ENCODE measurements at regions not wholly inside any gene's neighbourhood (a gene's known extent, or its start where the extent isn't known, plus 50 kb on each side); places are given as distances from the start of the nearest gene placed in this dataset.

DNA sequence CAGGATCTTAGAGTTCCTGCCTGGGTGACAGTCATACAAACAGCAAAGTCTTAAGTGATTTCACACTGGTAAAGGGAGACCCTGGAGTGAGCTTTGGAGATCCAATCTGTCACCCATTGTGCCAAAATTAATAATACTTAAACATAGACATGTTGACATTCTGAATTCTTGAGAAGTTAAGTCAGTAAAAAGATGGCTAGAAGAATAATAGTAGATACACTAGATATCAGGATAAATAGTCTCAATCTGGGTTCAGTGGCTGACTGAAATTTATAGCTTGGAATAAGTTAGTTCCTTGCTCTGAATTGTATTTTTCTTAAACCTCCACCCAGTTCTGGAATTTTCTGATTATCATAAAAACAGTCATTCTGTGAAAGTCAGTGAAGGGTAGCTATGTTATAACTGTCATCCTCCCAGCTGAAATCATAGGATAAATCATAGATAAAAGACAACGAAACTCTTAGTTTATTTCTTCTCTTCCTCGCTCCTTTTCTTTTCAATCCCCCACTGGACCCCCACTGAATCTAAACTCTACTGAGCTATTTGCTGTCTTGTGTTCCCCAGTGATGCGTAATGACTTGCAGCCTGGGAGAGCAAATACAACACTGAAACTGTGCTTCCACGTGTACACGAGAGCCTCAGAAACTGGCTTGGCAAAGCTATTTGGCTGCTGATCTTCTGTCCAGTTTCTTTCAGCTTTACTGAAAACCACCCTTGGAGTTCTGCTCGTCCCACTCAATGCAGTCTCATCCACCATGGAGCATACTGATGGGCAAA, 175.4 kb upstream of the TP63 start:
- no peak for DNase-seq

DNA sequence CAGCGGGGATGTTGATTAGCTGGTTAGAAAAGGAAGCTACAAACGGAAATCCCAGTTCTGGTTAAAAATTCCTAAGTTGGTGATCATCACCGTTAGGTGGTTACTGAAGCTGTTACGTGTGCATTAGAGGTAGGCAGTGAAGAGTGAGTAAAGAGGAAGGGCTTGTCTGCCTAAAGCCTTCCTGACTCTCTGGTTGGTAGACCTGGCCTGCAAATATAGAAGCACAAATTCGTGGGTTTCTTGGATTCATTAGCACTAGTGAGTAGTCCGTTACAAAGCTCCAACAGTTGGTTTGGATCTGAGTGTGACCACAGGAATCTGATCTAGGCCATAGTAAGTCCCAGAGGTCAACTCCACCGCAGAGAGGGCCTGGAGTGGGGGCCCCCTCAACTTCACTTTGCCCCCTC, 174.0 kb upstream of the TP63 start:
- DNase-seq: no peak

DNA sequence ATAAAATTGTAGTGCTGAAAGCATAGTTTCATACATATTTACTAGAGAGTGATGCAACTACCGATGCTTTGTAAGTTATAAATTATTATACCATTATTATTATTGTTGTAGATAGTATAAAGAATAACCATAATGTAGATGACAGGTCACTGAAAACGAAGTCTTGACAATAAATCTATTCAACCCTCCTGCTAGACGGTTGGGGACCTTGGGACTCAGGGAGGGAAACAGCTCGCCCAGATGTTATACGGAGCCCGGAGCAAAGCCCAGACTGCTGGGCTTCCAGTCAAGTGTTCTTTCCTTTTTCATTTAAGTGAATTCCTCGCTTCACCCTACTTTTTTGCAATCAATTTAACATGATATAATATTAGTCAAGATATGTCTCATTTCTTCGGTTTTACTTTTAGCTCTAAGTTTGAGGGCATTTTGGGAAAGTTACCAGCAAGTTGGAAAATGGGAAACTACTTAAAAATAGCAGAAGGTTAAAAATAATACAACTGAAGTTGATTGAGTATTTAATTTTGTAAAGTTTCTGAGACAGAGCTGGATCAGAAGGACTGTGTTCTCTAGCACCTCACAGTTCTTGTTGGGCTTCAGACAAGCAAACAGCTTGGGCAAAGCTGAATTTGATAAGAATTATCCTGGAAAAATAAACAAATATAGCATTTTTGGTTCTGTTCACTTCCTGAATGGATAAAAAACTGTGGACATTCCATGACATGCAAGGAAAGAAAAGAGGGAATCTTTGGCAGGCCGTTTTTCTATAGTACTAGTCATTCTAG, 173.4 kb upstream of the TP63 start:
- no peak for DNase-seq

DNA sequence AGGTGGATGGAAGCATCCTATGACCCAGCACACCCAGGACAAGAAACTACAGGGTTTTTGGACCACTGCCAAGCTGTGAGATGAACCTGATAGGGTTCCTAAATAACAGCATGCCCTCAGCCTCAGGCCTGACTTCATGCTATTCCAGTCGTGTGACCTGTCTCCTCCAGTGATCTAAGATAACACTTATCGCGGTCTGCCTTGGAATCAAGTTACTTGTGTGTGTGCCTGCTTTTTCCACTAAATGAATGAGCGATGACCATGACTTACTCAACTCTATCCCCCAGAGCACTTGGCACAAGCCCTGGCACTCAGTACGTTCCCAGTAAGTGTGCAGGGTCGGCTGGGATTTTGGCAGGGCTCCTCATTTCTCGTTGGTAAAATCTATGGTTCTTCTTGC, 172.7 kb upstream of the TP63 start:
- DNase-seq: peak in 2 of 3 experiments; percentile 34 to 39

GRCh38 chr3:189459231-189459630, 172.0 kb upstream of the TP63 start:
- DNase-seq: no peak

DNA sequence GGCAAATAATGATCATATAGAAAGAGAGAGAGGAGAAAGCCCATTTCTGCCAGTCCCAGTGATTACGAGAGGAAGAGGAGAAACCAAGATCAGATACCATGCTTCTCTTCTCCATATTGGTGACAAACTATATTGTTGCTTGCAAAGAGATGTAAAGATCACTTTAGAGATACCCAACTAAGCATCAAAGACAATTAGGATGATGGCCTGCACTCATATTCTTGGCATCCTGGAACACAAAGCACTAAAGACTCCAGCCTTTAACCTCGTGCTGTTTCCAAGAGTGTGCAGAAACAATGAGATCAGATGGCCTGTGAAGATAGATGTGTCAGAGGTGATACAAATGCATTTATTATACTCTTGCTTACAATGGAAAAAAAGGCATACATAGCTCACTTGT, 170.7 kb upstream of the TP63 start:
- DNase-seq: no peak

DNA sequence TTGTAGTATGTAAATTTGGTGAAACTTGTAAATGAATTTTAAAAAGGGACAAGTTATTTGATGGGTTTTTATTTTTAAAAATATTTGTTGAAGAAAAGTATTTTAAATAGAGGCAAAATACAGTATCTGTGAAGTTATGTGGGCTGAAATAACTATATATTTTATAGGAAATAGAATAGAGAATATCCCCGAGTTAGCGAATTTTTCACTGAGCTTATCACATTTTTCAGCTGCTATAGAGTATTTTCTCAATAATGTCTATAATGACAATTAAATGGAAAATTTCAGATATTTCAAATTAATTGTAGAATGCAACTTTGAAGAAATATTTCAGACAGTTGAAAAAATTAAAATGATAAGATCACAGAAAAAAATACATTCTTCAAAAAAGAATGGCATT, 166.4 kb upstream of the TP63 start:
- DNase-seq: no peak

DNA sequence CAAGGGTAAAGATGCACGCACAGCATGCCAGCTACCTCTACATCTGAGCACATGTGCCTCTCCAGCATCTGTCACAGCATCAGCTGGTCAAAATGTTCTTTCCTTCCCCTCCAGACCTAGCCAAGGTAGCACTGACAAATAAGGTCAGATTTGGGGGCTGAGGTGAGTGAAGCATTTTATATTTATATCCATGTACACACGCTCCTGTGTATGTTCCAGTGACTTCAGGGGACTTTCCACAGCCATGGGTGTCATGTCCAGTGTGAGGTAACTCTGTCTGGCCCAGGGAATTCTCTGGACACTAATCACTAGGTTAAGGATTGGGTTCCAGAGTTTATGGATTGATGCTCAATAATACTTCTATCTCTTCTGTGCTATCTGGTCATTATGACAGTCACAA, 165.2 kb upstream of the TP63 start:
- no peak for DNase-seq

GRCh38 chr3:189467451-189467850, 163.7 kb upstream of the TP63 start:
- DNase-seq: no peak

GRCh38 chr3:189474944-189475343, 156.2 kb upstream of the TP63 start:
- DNase-seq: no peak

DNA sequence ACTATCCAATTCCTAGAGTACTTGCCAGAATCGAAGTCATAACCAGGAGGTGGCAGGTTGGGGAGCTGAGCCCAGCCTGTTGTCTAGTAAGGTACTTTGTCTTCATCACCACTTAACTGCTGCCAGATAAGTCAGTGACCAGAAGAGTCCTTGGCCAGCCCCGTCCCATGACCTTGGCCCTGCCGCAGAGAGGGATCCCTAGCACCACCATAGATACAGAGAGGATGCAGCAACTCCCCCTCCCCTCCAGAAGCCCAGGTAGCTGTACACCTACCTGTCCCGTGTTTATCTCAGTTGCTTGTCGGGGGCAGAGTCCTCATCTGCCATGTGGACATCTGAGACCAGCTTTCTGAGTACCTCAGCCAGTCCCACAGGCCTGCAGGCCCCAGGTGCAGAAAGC, 153.6 kb upstream of the TP63 start:
- no peak for DNase-seq

DNA sequence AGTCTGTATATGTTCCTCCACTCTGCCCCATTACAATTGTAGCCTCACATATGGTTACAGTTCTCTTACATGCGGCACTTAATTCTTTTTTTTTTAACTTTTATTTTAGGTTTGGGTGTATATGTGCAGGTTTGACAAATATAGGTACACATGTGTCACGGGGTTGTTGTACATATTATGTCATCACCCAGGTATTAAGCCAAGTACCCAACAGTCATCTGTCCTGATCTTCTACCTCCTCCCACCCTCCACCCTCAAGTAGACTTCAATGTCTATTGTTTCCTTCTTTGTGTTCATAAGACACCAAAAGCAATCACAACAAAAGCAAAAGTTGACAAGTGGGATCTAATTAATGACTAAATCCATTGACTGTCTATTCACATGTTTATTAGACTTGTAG, 144.6 kb upstream of the TP63 start:
- no peak for DNase-seq

DNA sequence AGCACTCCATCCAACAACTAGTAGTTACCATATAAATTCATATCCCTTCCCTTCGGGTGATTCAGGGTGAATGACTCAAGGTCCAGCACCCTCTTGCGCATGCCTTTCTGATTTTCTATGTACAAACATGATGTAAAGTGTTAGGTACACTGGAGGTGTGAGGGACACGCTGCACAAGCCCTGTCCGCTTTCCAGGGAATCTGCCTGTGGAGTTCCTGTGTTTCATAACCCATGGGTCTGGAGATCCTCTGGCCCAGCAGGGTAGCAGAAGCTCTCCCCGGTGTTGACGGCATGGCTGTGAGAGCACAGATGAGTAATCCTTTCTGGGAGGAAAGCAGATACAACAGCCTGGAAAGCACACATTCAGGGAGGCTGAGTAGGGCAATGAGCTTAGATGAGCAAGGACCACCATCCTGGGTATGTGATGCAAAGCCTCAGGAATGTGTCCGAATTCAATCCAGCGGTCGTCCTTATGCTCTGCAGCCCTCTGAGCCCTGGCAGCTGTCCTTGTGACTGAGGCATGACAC, 142.9 kb upstream of the TP63 start:
- no peak for DNase-seq

DNA sequence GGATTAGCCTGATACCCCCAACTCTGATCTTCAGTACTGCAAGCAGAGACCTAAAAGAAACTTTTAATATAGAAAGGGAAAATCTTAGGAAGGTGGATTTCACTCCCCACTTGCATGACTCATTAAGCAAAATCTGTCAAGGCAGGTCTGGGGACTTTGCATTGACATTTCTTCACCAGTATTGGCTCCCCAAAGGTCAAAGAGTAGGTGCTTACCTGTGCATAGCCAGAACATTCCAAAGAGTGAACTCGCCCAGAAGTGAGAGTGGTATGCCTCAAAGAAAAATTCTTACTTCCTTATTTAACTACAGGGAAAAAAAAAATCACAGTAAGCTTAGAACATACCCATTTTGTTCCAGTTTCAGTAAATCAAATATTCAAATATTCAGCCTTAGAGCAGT, 140.9 kb upstream of the TP63 start:
- no peak for DNase-seq

DNA sequence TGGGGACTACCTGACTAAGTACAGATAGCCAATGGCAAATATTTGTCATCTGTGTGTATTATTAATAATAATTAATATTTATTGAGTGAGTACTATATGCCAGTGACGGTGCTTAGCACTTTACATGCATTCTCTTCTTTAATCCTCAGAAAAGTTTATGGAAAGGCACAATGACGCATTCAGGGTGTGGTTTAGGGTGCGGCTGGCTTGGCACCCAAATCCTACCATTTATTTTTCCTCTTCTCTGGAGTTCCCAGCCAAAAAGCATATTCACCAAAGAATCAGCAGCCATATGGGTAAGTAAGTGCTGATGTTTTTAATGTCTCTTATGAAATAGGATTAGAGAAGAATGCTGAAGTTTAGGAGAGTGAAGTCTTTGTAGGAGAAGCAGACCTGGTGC, 140.4 kb upstream of the TP63 start:
- DNase-seq: no peak

- DNase-seq: no peak
Observed at GRCh38 chr3:189491831-189492230, 139.4 kb upstream of the TP63 start.

DNA sequence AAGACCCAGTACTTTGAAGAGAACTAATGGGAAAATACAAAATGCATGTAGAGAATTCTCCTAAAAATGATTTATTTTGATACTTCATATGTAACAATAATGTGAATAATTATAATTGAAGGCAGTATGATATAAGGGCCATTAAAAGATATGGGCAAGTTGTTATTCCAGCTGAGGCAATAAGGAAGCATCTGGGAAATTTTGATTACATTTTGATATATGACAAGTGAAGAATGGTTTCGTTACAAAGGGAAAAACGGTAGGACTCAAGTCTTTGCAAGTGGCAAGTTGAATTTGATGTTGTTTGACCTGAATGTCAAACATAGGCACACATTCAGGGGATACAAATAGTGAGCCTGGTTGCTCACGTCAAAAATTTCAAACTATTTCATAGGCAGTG, 137.9 kb upstream of the TP63 start:
- DNase-seq: no peak

DNA sequence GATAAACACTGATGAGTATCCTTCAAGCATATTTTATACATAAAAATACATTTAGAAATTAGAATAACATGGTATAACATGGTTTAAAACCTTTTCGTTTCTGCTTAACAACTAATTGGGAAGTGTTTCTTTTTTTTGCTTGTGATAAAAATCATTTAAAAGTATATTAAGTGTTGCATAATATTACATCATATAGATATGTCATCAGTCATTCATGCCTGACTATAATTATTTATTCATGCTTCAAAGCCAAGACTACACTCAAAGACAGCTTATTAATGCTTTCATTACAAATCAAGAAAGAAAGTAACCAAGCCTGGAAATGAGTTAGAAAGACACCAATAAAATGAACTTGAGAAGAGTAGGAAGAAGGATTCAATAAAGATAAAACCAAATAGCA, 136.6 kb upstream of the TP63 start:
- DNase-seq: no peak

DNA sequence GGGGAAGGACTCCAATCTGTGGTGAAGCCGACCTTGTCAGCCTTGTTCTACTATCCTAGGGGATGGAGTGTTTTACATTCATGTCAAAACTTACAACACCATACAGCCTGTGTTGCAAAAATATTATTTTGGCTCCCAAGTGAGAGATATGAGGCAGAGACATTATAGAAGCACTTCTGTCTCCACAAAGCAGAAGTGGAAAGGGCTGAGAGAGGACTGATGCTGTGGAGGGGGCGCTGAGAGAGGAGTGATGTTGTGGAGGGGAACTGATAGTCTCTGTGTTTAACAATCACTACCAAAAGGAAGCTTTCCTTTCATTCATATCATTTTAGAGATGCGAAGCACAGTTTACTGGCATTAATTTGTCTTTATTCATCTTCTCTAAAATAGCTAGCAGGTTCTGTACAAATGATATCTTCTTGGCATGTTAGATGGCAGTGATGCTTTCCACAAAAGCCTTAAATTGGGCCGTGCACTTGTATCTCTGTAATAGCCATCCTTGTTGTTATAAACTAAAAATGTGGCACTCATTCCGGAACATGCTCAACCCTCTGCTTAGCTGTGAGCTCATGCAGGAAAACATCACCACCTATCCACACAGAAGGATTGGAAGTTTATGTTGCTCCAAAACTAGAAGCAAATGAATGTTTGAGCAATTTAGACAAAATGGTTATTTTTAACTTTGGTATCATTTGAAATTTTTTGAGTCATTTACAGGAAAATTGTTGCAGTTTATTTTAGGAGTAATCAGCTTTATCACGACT, 134.6 kb upstream of the TP63 start:
- no peak for DNase-seq

- DNase-seq: no peak
Observed at GRCh38 chr3:189498995-189499704, 132.0 kb upstream of the TP63 start.

GRCh38 chr3:189500299-189500698, 130.9 kb upstream of the TP63 start:
- DNase-seq: no peak

GRCh38 chr3:189500798-189501495, 130.2 kb upstream of the TP63 start:
- no peak for DNase-seq
